NCI-H526 (cell line): ENCODE measurements at regions not wholly inside any gene's neighbourhood (a gene's known extent, or its start where the extent isn't known, plus 50 kb on each side); places are given as distances from the start of the nearest gene placed in this dataset.
"Not testable (repeated sequence)": the region's sequence is repeated elsewhere in the genome, so short reads cannot be mapped to it uniquely, and the experiment has no call there.

Experiments
- DNase-seq, 2 experiments: peaks; one replicate each; lab custom pipeline; 2025; lab: John Stamatoyannopoulos, UW

- DNase-seq = no peak
Observed at GRCh38 chr20:19834287-19834686, 76.2 kb downstream of the RIN2 start.

- no peak for DNase-seq
Observed at GRCh38 chr20:19834783-19835182, 76.7 kb downstream of the RIN2 start.

GRCh38 chr20:19835533-19836222 is 77.6 kb downstream of the RIN2 start:
- no peak for DNase-seq

GRCh38 chr20:19838468-19838867 is 80.4 kb downstream of the RIN2 start:
- DNase-seq = no peak

GRCh38 chr20:19839053-19839452 is 81.0 kb downstream of the RIN2 start:
- DNase-seq = no peak

GRCh38 chr20:19840111-19840710 is 82.2 kb downstream of the RIN2 start:
- DNase-seq = no peak

- no peak for DNase-seq
Observed at GRCh38 chr20:19841740-19842139, 83.7 kb downstream of the RIN2 start.

- DNase-seq = not testable (repeated sequence)
Observed at GRCh38 chr20:19844850-19845249, 86.8 kb downstream of the RIN2 start.

GRCh38 chr20:19847383-19847782 is 89.3 kb downstream of the RIN2 start:
- DNase-seq = no peak

GRCh38 chr20:19849341-19850197 is 91.5 kb downstream of the RIN2 start:
- DNase-seq = no peak

GRCh38 chr20:19850198-19850533 is 92.1 kb downstream of the RIN2 start:
- no peak for DNase-seq

- DNase-seq = no peak
Observed at GRCh38 chr20:19851861-19852260, 93.8 kb downstream of the RIN2 start.

- DNase-seq = no peak
Observed at GRCh38 chr20:19855416-19855815, 97.4 kb downstream of the RIN2 start.

- no peak for DNase-seq
Observed at GRCh38 chr20:19858466-19859371, 100.7 kb downstream of the RIN2 start.

- DNase-seq = no peak
Observed at GRCh38 chr20:19859444-19859843, 101.4 kb downstream of the RIN2 start.

GRCh38 chr20:19860737-19861136 is 102.7 kb downstream of the RIN2 start:
- DNase-seq = no peak

GRCh38 chr20:19861147-19861759 is 103.2 kb downstream of the RIN2 start:
- no peak for DNase-seq

GRCh38 chr20:19864130-19864529 is 106.1 kb downstream of the RIN2 start:
- DNase-seq = no peak

GRCh38 chr20:19866070-19866469 is 108.0 kb downstream of the RIN2 start:
- DNase-seq = no peak

GRCh38 chr20:19867074-19867473 is 109.0 kb downstream of the RIN2 start:
- DNase-seq = no peak

- DNase-seq = no peak
Observed at GRCh38 chr20:19867940-19868371, 109.9 kb downstream of the RIN2 start.

GRCh38 chr20:19868441-19868840 is 110.4 kb downstream of the RIN2 start:
- no peak for DNase-seq
